Peyer's patch (tissue), 4 donors: ENCODE measurements at regions not wholly inside any gene's neighbourhood (a gene's known extent, or its start where the extent isn't known, plus 50 kb on each side); places are given as distances from the start of the nearest gene placed in this dataset.
A peak's percentile ranks its signal among the peaks of the same experiment; 100 is the strongest.

Experiments
- DNase-seq, 3 donors: peaks; one replicate each; pipeline ENCODE4 v3.0.0-alpha.2; 2017 to 2019
- H3K27ac ChIP-seq, 4 donors: fragments of 200-600 bp; sonication (generic); one replicate each; pipeline ENCODE4 v1.5.1; 2016 to 2019
- H3K27me3 ChIP-seq, 2 donors: fragments of 200-600 bp; sonication (generic); one replicate each; pipeline ENCODE4 v1.5.1; 2019
- H3K36me3 ChIP-seq, 3 donors: fragments of 200-600 bp; sonication (generic); one replicate each; pipeline ENCODE4 v1.5.1; 2016 to 2019
- H3K4me1 ChIP-seq, 4 donors: fragments of 200-600 bp; sonication (generic); one replicate each; pipeline ENCODE4 v1.5.1; 2016 to 2019
- H3K4me3 ChIP-seq, 4 donors: fragments of 200-600 bp; sonication (generic); 1 replicate in 3 of 4; 2 replicates in 1 of 4; pipeline ENCODE4 v1.5.1; 2016 to 2019; ENCODE audit warnings: mild to moderate bottlenecking in 1 of 4
- H3K9me3 ChIP-seq, 4 donors: fragments of 200-600 bp; sonication (generic); one replicate each; pipeline ENCODE4 v1.5.1; 2016 to 2019; ENCODE audit warnings: mild to moderate bottlenecking in 1 of 4
- POLR2A ChIP-seq, 2 donors: fragments of 450-650 bp; IDR thresholded peaks; one replicate each; pipeline ENCODE4 v1.5.1; 2017; ENCODE audit warnings: antibody characterized with exemption in 2 of 2, mild to moderate bottlenecking in 2 of 2, moderate library complexity in 2 of 2
- TF ChIP-seq, protein P1 (sequence below), 6 experiments: fragments of 450-650 bp in 4 of 6; fragments of 200-600 bp in 2 of 6; sonication (generic) in 1 of 6; IDR thresholded peaks; one replicate each; pipeline ENCODE4 v1.5.1; 2017 to 2019; ENCODE audit warnings: antibody characterized with exemption in 6 of 6, mild to moderate bottlenecking in 3 of 6, moderate library complexity in 1 of 6

GRCh38 chr12:91327889-91328288 lies 145.3 kb upstream of the DCN start:
- TF ChIP-seq POLR2A (IDR thresholded peaks at IDR 0.05), result no peak
- TF ChIP-seq, protein P1, sequence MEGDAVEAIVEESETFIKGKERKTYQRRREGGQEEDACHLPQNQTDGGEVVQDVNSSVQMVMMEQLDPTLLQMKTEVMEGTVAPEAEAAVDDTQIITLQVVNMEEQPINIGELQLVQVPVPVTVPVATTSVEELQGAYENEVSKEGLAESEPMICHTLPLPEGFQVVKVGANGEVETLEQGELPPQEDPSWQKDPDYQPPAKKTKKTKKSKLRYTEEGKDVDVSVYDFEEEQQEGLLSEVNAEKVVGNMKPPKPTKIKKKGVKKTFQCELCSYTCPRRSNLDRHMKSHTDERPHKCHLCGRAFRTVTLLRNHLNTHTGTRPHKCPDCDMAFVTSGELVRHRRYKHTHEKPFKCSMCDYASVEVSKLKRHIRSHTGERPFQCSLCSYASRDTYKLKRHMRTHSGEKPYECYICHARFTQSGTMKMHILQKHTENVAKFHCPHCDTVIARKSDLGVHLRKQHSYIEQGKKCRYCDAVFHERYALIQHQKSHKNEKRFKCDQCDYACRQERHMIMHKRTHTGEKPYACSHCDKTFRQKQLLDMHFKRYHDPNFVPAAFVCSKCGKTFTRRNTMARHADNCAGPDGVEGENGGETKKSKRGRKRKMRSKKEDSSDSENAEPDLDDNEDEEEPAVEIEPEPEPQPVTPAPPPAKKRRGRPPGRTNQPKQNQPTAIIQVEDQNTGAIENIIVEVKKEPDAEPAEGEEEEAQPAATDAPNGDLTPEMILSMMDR (IDR thresholded peaks at IDR 0.05), result no peak
- DNase-seq, result no peak
- Histone ChIP-seq H3K4me3 (no peak overlapping the region), H3K4me1 (no peaks in the 10 kb centered on the region), H3K36me3 (no peaks in the 10 kb centered on the region), H3K27ac (no peak overlapping the region), H3K9me3 (no peaks in the 10 kb centered on the region), H3K27me3 (no peaks in the 10 kb centered on the region)

- Histone ChIP-seq H3K27ac (peak overlapping the region in 1 of 4 donors; percentile 46), H3K36me3 (no peaks in the 10 kb centered on the region), H3K4me1 (no peaks in the 10 kb centered on the region), H3K4me3 (no peak overlapping the region), H3K9me3 (no peaks in the 10 kb centered on the region), H3K27me3 (no peaks in the 10 kb centered on the region)
- TF ChIP-seq POLR2A (IDR thresholded peaks at IDR 0.05), result no peak
- DNase-seq, result no peak
Observed at GRCh38 chr12:91327131-91327530, 144.5 kb upstream of the DCN start.

- Histone ChIP-seq H3K27me3 (no peaks in the 10 kb centered on the region), H3K4me3 (no peak overlapping the region), H3K36me3 (no peaks in the 10 kb centered on the region), H3K9me3 (no peaks in the 10 kb centered on the region), H3K27ac (peak overlapping the region in 2 of 4 donors; percentile 21 to 46), H3K4me1 (no peaks in the 10 kb centered on the region)
- TF ChIP-seq, protein P1 (IDR thresholded peaks at IDR 0.05), result peak; percentile 45 to 75 (median 71)
- TF ChIP-seq POLR2A (IDR thresholded peaks at IDR 0.05), result no peak
- peak in 2 of 3 donors; percentile 18 to 68 for DNase-seq
Observed at GRCh38 chr12:91326058-91327027, 143.7 kb upstream of the DCN start.

DNA sequence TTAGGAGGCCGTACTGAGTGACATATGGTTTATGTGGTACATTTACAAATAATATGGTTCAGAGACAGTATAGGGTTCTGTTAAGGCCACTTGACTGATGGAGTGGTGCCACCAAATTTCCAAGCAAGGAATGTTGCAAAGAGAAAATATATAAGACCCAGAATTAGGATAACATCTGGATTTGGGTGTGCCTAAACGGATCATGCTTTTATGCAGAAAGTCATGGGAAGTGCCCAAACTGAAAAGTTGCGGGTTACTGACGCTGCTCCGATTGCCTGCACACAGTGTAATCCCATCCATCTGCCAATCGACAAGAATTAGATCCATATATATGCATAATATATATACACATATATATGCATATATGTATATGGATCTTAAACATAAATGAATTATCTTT lies 138.4 kb upstream of the DCN start:
- no peak overlapping the region for H3K27ac ChIP-seq
- H3K9me3 ChIP-seq, result no peaks in the 10 kb centered on the region
- DNase-seq, result no peak
- H3K27me3 ChIP-seq, result no peaks in the 10 kb centered on the region
- H3K4me1 ChIP-seq, result no peaks in the 10 kb centered on the region
- no peak overlapping the region for H3K4me3 ChIP-seq
- TF ChIP-seq POLR2A (IDR thresholded peaks at IDR 0.05), result no peak
- TF ChIP-seq, protein P1 (IDR thresholded peaks at IDR 0.05), result no peak
- H3K36me3 ChIP-seq, result no peaks in the 10 kb centered on the region

DNA sequence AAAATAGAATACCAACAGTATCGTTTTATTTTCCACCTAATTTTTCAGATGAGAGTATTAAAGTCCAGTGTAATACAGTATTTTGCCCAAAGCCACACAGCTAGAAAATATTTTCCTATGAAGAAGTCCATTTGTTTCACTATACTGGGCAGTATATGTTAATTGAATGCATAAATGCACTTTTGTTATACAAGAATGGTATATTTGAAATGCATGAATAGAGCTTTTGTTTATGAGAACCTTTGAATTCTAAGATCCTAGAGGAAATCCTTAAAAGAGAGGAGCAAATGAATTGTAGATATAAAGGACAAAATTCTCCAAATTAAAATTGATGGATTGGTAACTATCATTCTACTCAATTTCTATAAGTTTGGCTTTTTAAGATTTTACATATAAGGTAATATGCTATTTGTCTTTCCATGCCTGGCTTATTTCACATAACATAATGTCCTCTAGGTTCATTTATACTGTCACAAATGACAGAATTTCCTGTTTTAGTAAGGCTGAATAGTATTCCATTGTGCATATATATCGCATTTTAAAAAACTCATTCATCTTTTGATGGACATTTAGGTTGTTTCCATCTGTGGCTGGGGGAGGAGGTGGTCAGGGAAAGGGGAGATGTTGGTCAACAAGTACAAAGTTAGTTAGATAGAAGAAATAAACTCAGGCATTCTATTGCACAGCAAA lies 136.6 kb upstream of the DCN start:
- TF ChIP-seq POLR2A (IDR thresholded peaks at IDR 0.05), result no peak
- TF ChIP-seq, protein P1 (IDR thresholded peaks at IDR 0.05), result no peak
- H3K36me3 ChIP-seq, result no peaks in the 10 kb centered on the region
- no peaks in the 10 kb centered on the region for H3K27me3 ChIP-seq
- H3K9me3 ChIP-seq, result no peaks in the 10 kb centered on the region
- no peak for DNase-seq
- no peak overlapping the region for H3K4me3 ChIP-seq
- H3K27ac ChIP-seq, result no peak overlapping the region
- H3K4me1 ChIP-seq, result no peaks in the 10 kb centered on the region

- Histone ChIP-seq H3K27ac (no peak overlapping the region), H3K36me3 (no peaks in the 10 kb centered on the region), H3K4me3 (no peak overlapping the region), H3K27me3 (no peaks in the 10 kb centered on the region), H3K9me3 (no peaks in the 10 kb centered on the region), H3K4me1 (no peaks in the 10 kb centered on the region)
- TF ChIP-seq, protein P1 (IDR thresholded peaks at IDR 0.05), result no peak
- no peak for TF ChIP-seq POLR2A (IDR thresholded peaks at IDR 0.05)
- DNase-seq, result no peak
Observed at GRCh38 chr12:91317306-91317705, 134.7 kb upstream of the DCN start.
